ENCODE measurements at regions not wholly inside any gene's neighbourhood (a gene's known extent, or its start where the extent isn't known, plus 50 kb on each side); places are given as distances from the start of the nearest gene placed in this dataset.

- DNase-seq (ENCODE audit: low read depth in 4 of 4, low spot score in 1 of 4) = no peak
Measured at GRCh38 chr20:57794600-57795341, 85.0 kb upstream of the PMEPA1 start.

GRCh38 chr20:57794036-57794435, 84.2 kb upstream of the PMEPA1 start:
- no peak for DNase-seq (ENCODE audit: low read depth in 4 of 4, low spot score in 1 of 4)

GRCh38 chr20:57793421-57793820, 83.6 kb upstream of the PMEPA1 start:
- DNase-seq (ENCODE audit: low read depth in 4 of 4, low spot score in 1 of 4) = no peak

GRCh38 chr20:57792386-57793080, 82.7 kb upstream of the PMEPA1 start:
- DNase-seq (ENCODE audit: low read depth in 4 of 4, low spot score in 1 of 4) = no peak

GRCh38 chr20:57791966-57792365, 82.2 kb upstream of the PMEPA1 start:
- DNase-seq (ENCODE audit: low read depth in 4 of 4, low spot score in 1 of 4) = no peak

GRCh38 chr20:57791178-57791962, 81.6 kb upstream of the PMEPA1 start:
- DNase-seq (ENCODE audit: low read depth in 4 of 4, low spot score in 1 of 4) = no peak

- no peak for DNase-seq (ENCODE audit: low read depth in 4 of 4, low spot score in 1 of 4)
Measured at GRCh38 chr20:57790176-57790575, 80.4 kb upstream of the PMEPA1 start.

GRCh38 chr20:57788936-57789613, 79.3 kb upstream of the PMEPA1 start:
- DNase-seq (ENCODE audit: low read depth in 4 of 4, low spot score in 1 of 4) = no peak

- no peak for DNase-seq (ENCODE audit: low read depth in 4 of 4, low spot score in 1 of 4)
Measured at GRCh38 chr20:57787990-57788781, 78.4 kb upstream of the PMEPA1 start.

- DNase-seq (ENCODE audit: low read depth in 4 of 4, low spot score in 1 of 4) = no peak
Measured at GRCh38 chr20:57787151-57787989, 77.6 kb upstream of the PMEPA1 start.

- DNase-seq (ENCODE audit: low read depth in 4 of 4, low spot score in 1 of 4) = no peak
Measured at GRCh38 chr20:57786304-57786932, 76.6 kb upstream of the PMEPA1 start.

GRCh38 chr20:57785720-57786119, 75.9 kb upstream of the PMEPA1 start:
- no peak for DNase-seq (ENCODE audit: low read depth in 4 of 4, low spot score in 1 of 4)

GRCh38 chr20:57785061-57785460, 75.2 kb upstream of the PMEPA1 start:
- DNase-seq (ENCODE audit: low read depth in 4 of 4, low spot score in 1 of 4) = no peak

- no peak for DNase-seq (ENCODE audit: low read depth in 4 of 4, low spot score in 1 of 4)
Measured at GRCh38 chr20:57783956-57784837, 74.4 kb upstream of the PMEPA1 start.

GRCh38 chr20:57783196-57783595, 73.4 kb upstream of the PMEPA1 start:
- DNase-seq (ENCODE audit: low read depth in 4 of 4, low spot score in 1 of 4) = no peak

GRCh38 chr20:57782631-57783041, 72.8 kb upstream of the PMEPA1 start:
- no peak for DNase-seq (ENCODE audit: low read depth in 4 of 4, low spot score in 1 of 4)

GRCh38 chr20:57781901-57782300, 72.1 kb upstream of the PMEPA1 start:
- DNase-seq (ENCODE audit: low read depth in 4 of 4, low spot score in 1 of 4) = no peak

GRCh38 chr20:57780906-57781305, 71.1 kb upstream of the PMEPA1 start:
- DNase-seq (ENCODE audit: low read depth in 4 of 4, low spot score in 1 of 4) = no peak

All from stimulated activated CD4-positive, alpha-beta T cell treated with anti-CD3 and anti-CD28 coated beads, Interleukin-1b, Interleukin-23, amount 100 ng/mL, for 24 hours (primary cell).